Ishikawa (cell line): ENCODE measurements at regions not wholly inside any gene's neighbourhood (a gene's known extent, or its start where the extent isn't known, plus 50 kb on each side); places are given as distances from the start of the nearest gene placed in this dataset.

Experiments used
- CREB1 ChIP-seq: IDR thresholded peaks from 2 replicates; pipeline ENCODE4 v1.6.1; 2012; ENCODE audit warnings: low read depth
- EGR1 ChIP-seq: IDR thresholded peaks from 2 replicates; pipeline ENCODE4 v1.6.1; 2012
- EP300 ChIP-seq: IDR thresholded peaks from 2 replicates; pipeline ENCODE4 v1.6.1; 2012; ENCODE audit warnings: borderline replicate concordance
- RAD21 ChIP-seq: IDR thresholded peaks from 2 replicates; pipeline ENCODE4 v1.6.1; 2012; ENCODE audit warnings: low read depth
- REST ChIP-seq: IDR thresholded peaks from 2 replicates; pipeline ENCODE4 v1.6.1; 2012; ENCODE audit warnings: low read depth, mild to moderate bottlenecking
- USF1 ChIP-seq: IDR thresholded peaks from 2 replicates; pipeline ENCODE4 v1.6.1; 2012
- ZBTB7A ChIP-seq: IDR thresholded peaks from 2 replicates; pipeline ENCODE4 v1.6.1; 2012; ENCODE audit warnings: low read depth

DNA sequence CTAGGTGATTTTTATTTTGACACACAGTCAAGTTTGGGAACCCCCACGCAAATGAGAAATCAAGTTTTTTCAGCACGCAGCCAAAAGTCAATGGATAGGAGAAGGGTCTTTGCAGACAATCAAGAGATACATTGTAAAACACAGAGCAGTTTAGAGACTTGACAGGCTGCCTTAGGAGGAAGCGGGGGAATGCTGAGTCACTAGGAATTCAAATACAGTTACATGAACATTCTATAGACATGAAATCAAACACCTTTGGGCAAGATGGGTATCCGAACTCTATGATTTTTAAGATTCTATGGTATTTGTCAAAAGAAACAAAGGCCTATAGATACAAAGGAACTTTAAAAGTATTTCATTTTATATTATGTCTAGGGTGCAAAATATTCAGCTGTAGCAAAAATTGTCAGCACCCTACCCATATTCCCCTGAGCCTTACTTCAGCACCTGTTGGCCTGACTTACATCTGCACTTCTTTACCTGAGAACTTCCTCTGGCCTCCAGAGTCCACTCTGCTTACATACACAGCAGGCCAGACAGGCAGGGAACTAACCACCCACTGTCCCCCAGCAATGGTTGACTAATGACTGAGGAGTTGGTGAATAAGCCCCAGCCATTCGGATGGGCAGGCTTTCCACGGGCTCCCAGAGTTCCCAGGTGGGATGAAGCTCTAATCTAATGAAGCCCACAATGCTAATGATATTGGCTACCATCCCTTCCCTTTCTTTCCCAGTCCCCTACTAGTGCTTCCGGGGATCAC lies 289.3 kb upstream of the RORA start:
- TF ChIP-seq EP300 (no peak), CREB1 (no peak), EGR1 (no peak), ZBTB7A (no peak), REST (no peak), USF1 (no peak), RAD21 (no peak)
